OCI-LY3 (cell line): ENCODE measurements at regions not wholly inside any gene's neighbourhood (a gene's known extent, or its start where the extent isn't known, plus 50 kb on each side); places are given as distances from the start of the nearest gene placed in this dataset.

Experiments used
- H2AFZ ChIP-seq: fragments of 200-600, 300-600 bp; shearing (Covaris generic); 2 replicates; pipeline ENCODE4 v1.6.0; 2014; ENCODE audit warnings: antibody characterized with exemption, low read depth, low read length
- H3K27ac ChIP-seq: fragments of 200-600, 300-600 bp; sonication (generic); 2 replicates; pipeline ENCODE4 v1.5.1; 2014; ENCODE audit warnings: mild to moderate bottlenecking, low read length, moderate library complexity, mixed read lengths
- H3K27me3 ChIP-seq: fragments of 200-600, 300-600 bp; sonication (generic); 2 replicates; pipeline ENCODE4 v1.6.1; 2014; ENCODE audit warnings: low read depth, low read length, mixed read lengths
- H3K36me3 ChIP-seq: fragments of 200-600, 300-600 bp; sonication (generic); replicated peaks from 2 replicates; pipeline ENCODE3; 2014; ENCODE audit warnings: low read depth, low read length, mixed read lengths
- H3K4me1 ChIP-seq: fragments of 300-600, 200-600 bp; sonication (generic); 2 replicates; pipeline ENCODE4 v1.6.1; 2014; ENCODE audit warnings: low read length, mixed read lengths
- H3K4me2 ChIP-seq: fragments of 200-600, 300-600 bp; sonication (generic); 2 replicates; pipeline ENCODE4 v1.6.1; 2014; ENCODE audit warnings: low read length, mixed read lengths
- H3K4me3 ChIP-seq: fragments of 300-600, 200-600 bp; sonication (generic); 2 replicates; pipeline ENCODE4 v1.5.1; 2014; ENCODE audit warnings: antibody characterized with exemption, mild to moderate bottlenecking, low read length, moderate library complexity
- H3K79me2 ChIP-seq: fragments of 300-600, 200-600 bp; shearing (Covaris generic); 2 replicates; pipeline ENCODE4 v1.6.1; 2014; ENCODE audit warnings: mild to moderate bottlenecking, low read length, mixed read lengths
- H3K9ac ChIP-seq: fragments of 300-600, 200-600 bp; shearing (Covaris generic); 2 replicates; pipeline ENCODE4 v1.6.0; 2014; ENCODE audit warnings: mild to moderate bottlenecking, low read length, moderate library complexity
- H3K9me3 ChIP-seq: fragments of 200-600, 300-600 bp; shearing (Covaris generic); 2 replicates; pipeline ENCODE4 v1.6.1; 2014; ENCODE audit warnings: low read length, mixed read lengths; ENCODE audit not compliant: insufficient read depth
- H4K20me1 ChIP-seq: fragments of 200-600, 300-600 bp; sonication (generic); 2 replicates; pipeline ENCODE4 v1.6.1; 2016; ENCODE audit warnings: low read length, mixed read lengths; ENCODE audit not compliant: insufficient read depth
- EZH2phosphoT487 ChIP-seq: fragments of 200-600 bp; shearing (Covaris generic); IDR thresholded peaks from 2 replicates; pipeline ENCODE4 v1.6.1; 2018; ENCODE audit warnings: antibody characterized with exemption, mixed run types, low read depth
- TF ChIP-seq, protein P1 (sequence below): fragments of 200-600, 300-600 bp; sonication (generic); IDR thresholded peaks from 2 replicates; pipeline ENCODE4 v1.5.1; 2014; ENCODE audit warnings: antibody characterized with exemption, low read length, low read depth

DNA sequence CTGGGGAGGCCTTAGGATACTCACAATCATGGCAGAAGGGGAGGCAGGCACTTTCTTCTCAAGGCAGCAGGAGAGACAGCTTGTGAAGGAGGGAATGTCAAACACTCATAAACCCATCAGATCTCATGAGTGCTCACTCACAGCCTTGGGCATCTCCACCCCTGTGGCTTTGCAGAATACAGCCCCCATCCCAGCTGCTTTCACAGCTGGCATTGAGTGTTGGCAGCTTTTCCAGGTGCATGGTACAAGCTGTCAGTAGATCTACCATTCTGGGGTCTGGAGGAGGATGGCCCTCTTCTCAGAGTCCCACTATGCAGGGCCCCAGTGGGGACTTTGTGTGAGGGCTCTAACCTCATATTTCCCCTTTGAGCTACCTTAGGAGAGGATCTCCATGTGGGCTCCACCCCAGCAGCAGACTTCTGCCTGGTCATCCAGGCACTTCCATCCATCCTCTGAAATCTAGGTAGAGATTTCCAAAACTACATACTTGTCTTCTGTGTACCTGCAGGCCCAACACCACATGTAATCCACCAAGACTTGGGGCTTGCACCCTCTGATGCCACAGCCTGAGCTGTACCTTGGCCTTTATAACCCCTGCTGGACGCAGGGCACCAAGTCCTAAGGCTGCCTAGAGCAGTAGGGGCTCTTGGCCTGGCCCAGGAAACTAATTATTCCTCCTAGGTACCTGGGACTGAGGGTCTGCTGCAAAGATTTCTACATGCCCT, 404.2 kb upstream of the EPHA6 start:
- no peak overlapping the region for H3K9ac ChIP-seq
- H3K4me3 ChIP-seq: no peak overlapping the region
- H3K4me2 ChIP-seq: no peak overlapping the region
- no peak overlapping the region for H3K27ac ChIP-seq
- no peaks in the 10 kb centered on the region for H3K36me3 ChIP-seq
- H3K27me3 ChIP-seq: no peaks in the 10 kb centered on the region
- no peaks in the 10 kb centered on the region for H4K20me1 ChIP-seq
- TF ChIP-seq, protein P1, sequence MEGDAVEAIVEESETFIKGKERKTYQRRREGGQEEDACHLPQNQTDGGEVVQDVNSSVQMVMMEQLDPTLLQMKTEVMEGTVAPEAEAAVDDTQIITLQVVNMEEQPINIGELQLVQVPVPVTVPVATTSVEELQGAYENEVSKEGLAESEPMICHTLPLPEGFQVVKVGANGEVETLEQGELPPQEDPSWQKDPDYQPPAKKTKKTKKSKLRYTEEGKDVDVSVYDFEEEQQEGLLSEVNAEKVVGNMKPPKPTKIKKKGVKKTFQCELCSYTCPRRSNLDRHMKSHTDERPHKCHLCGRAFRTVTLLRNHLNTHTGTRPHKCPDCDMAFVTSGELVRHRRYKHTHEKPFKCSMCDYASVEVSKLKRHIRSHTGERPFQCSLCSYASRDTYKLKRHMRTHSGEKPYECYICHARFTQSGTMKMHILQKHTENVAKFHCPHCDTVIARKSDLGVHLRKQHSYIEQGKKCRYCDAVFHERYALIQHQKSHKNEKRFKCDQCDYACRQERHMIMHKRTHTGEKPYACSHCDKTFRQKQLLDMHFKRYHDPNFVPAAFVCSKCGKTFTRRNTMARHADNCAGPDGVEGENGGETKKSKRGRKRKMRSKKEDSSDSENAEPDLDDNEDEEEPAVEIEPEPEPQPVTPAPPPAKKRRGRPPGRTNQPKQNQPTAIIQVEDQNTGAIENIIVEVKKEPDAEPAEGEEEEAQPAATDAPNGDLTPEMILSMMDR: no peak
- TF ChIP-seq EZH2phosphoT487: no peak
- no peaks in the 10 kb centered on the region for H3K79me2 ChIP-seq
- H2AFZ ChIP-seq: no peak overlapping the region
- H3K4me1 ChIP-seq: peaks cover 13% of the 10 kb centered on the region
- peaks cover 5% of the 10 kb centered on the region; the same call in 1 of the 2 replicates for H3K9me3 ChIP-seq

DNA sequence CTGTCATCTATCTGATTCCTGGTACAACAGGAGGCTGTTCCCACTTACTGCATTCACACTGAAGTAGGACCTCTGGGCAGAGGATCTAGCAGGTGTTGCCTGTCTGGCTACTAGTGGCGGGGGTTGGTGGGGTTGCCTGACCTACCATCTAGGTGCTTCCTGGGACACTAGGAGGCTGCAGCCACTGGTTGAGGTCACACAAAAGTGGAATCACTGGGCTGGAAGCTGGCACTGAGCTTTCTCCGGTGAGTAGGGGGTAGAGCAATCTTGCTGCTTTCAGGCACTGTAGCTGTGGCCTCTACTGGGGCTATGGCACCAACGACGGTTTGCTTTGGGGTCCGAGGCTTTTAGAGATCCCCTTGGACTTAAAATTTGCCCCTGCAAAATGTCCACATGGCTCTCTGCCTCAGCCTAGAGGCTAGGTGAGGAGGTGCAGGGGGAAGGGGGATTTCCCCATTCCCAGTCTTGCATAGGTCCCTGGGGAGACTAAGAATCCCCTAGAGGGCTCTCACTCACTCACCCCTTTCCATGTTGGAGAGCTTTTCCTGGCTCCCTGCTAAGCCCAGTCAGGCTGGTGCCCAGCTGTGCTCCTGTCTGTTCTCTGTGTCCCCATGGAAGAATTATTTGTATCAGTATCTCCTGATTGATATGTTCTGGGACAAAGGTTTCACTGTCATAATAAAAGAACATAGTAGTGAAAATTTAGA, 397.7 kb upstream of the EPHA6 start:
- H3K36me3 ChIP-seq: no peaks in the 10 kb centered on the region
- H4K20me1 ChIP-seq: no peaks in the 10 kb centered on the region
- peaks cover 13% of the 10 kb centered on the region for H3K4me1 ChIP-seq
- H2AFZ ChIP-seq: no peak overlapping the region
- H3K27me3 ChIP-seq: no peaks in the 10 kb centered on the region
- H3K9me3 ChIP-seq: no peaks in the 10 kb centered on the region
- no peak overlapping the region for H3K27ac ChIP-seq
- TF ChIP-seq, protein P1: no peak
- TF ChIP-seq EZH2phosphoT487: no peak
- H3K9ac ChIP-seq: no peak overlapping the region
- no peak overlapping the region for H3K4me2 ChIP-seq
- no peaks in the 10 kb centered on the region for H3K79me2 ChIP-seq
- no peak overlapping the region for H3K4me3 ChIP-seq

DNA sequence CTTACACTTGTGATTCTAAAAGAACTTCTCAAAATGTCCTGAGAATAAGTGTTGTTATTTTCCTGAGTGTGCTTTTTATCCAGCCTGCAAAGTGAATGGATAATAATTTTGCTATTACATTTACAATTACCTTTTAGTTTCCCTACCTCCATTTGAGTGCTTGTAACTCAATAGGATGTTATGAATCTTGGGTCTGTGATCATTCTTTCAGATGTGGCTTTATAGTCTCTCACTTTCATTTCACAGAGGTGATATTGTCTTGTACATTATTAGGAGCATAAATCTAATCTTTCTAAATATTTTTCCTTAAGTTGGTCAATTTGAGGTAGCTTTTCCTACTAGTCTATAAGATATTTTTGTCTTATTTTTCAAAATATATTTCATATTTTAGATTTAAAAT, 386.3 kb upstream of the EPHA6 start:
- no peak for TF ChIP-seq EZH2phosphoT487
- TF ChIP-seq, protein P1: no peak
- Histone ChIP-seq H3K27ac (no peak overlapping the region), H3K4me3 (no peak overlapping the region), H3K9me3 (no peaks in the 10 kb centered on the region), H3K36me3 (no peaks in the 10 kb centered on the region), H3K9ac (no peak overlapping the region), H3K79me2 (no peaks in the 10 kb centered on the region), H3K27me3 (no peaks in the 10 kb centered on the region), H3K4me2 (no peak overlapping the region), H4K20me1 (no peaks in the 10 kb centered on the region), H2AFZ (no peak overlapping the region), H3K4me1 (no peaks in the 10 kb centered on the region)

DNA sequence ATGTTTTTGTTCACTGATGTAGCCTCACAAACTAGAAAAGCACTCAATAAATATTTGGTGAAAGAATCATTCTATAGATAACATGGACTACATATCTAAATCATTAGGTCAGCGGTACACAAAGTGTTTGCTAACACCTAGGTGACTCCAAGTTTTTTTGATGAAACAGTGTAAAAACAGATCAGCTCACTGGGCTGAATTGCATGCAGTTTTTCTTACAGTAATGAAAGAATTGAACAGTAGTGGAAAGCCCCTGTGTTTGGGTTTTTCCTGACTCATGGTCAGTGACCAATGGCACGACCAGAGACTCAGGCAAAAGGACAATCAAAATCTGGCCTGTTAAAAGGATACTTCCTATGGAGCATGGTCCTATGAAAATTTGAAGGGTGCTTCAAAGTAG, 384.3 kb upstream of the EPHA6 start:
- Histone ChIP-seq H3K4me3 (no peak overlapping the region), H2AFZ (no peak overlapping the region), H3K36me3 (no peaks in the 10 kb centered on the region), H3K27me3 (no peaks in the 10 kb centered on the region), H4K20me1 (no peaks in the 10 kb centered on the region), H3K9ac (no peak overlapping the region), H3K9me3 (no peaks in the 10 kb centered on the region), H3K79me2 (no peaks in the 10 kb centered on the region), H3K27ac (no peak overlapping the region), H3K4me1 (no peaks in the 10 kb centered on the region), H3K4me2 (no peak overlapping the region)
- TF ChIP-seq, protein P1: no peak
- no peak for TF ChIP-seq EZH2phosphoT487
